Peyer's patch (tissue), 4 donors: ENCODE measurements at regions not wholly inside any gene's neighbourhood (a gene's known extent, or its start where the extent isn't known, plus 50 kb on each side); places are given as distances from the start of the nearest gene placed in this dataset.

Experiments used
- CTCF ChIP-seq, 6 experiments: fragments of 450-650 bp in 4 of 6; fragments of 200-600 bp in 2 of 6; sonication (generic) in 1 of 6; IDR thresholded peaks; one replicate each; pipeline ENCODE4 v1.5.1; 2017 to 2019; ENCODE audit warnings: antibody characterized with exemption in 6 of 6, mild to moderate bottlenecking in 3 of 6, moderate library complexity in 1 of 6
- POLR2A ChIP-seq, 2 donors: fragments of 450-650 bp; IDR thresholded peaks; one replicate each; pipeline ENCODE4 v1.5.1; 2017; ENCODE audit warnings: antibody characterized with exemption in 2 of 2, mild to moderate bottlenecking in 2 of 2, moderate library complexity in 2 of 2

GRCh38 chr14:89490466-89490865, 73.4 kb upstream of the FOXN3 start:
- TF ChIP-seq CTCF (IDR thresholded peaks at IDR 0.05) (no peak), POLR2A (IDR thresholded peaks at IDR 0.05) (no peak)
